IMR-90 (cell line): ENCODE measurements at regions not wholly inside any gene's neighbourhood (a gene's known extent, or its start where the extent isn't known, plus 50 kb on each side); places are given as distances from the start of the nearest gene placed in this dataset.

ENCODE experiments used
- ATAC-seq: fragments of 200-7000 bp; cut with Tn5 transposase; 2 replicates; pipeline ENCODE4 v1.9.1; 2020; ENCODE audit warnings: low read depth, mild to moderate bottlenecking, moderate library complexity
- BruUV-seq: library from RNA; stranded (reverse); fragments of 400-500 nt; replicated peaks from 2 replicates; lab custom pipeline; 2021; lab: Mats Ljungman, UMichigan
- CTCF ChIA-PET: fragments of 300-600 bp; formaldehyde crosslinking; extraction: SDS; loops from one replicate; lab custom pipeline; 2021; ENCODE audit warnings: antibody characterized with exemption; lab: Yijun Ruan, JAX
- POLR2A ChIA-PET: fragments of 300-600 bp; sonication (Branson Sonifier 250); formaldehyde crosslinking; loops from one replicate; lab custom pipeline; 2022; ENCODE audit warnings: antibody characterized with exemption; ENCODE audit not compliant: unreplicated experiment; lab: Charles Lee
- DNase-seq: peaks from one replicate; pipeline ENCODE4 v3.0.0; 2013
- H2AFZ ChIP-seq: replicated peaks from 2 replicates; pipeline ENCODE3; 2013; ENCODE audit warnings: low read length, mild to moderate bottlenecking; ENCODE audit not compliant: poor library complexity
- H2AK5ac ChIP-seq: 2 replicates; pipeline ENCODE4 v1.6.1; 2013; ENCODE audit warnings: low read depth, low read length, inconsistent platforms
- H2AK9ac ChIP-seq: replicated peaks from 2 replicates; pipeline ENCODE3; 2013; ENCODE audit warnings: mild to moderate bottlenecking, low read depth, low read length, moderate library complexity; ENCODE audit not compliant: poor library complexity
- H2BK120ac ChIP-seq: 2 replicates; pipeline ENCODE4 v1.6.1; 2013; ENCODE audit warnings: low read depth, low read length, inconsistent platforms
- H2BK15ac ChIP-seq: 3 replicates; pipeline ENCODE4 v1.6.1; 2013; ENCODE audit warnings: low read depth, low read length, inconsistent platforms
- H2BK20ac ChIP-seq: 2 replicates; pipeline ENCODE4 v1.6.1; 2013; ENCODE audit warnings: low read depth, mild to moderate bottlenecking, inconsistent platforms, low read length, moderate library complexity
- H2BK5ac ChIP-seq: 2 replicates; pipeline ENCODE4 v1.6.1; 2013; ENCODE audit warnings: mild to moderate bottlenecking, low read depth, low read length, inconsistent platforms; ENCODE audit not compliant: poor library complexity, severe bottlenecking
- H3K14ac ChIP-seq: replicated peaks from 2 replicates; pipeline ENCODE4 v1.6.1; 2013; ENCODE audit warnings: low read depth, low read length, inconsistent platforms
- H3K18ac ChIP-seq: 2 replicates; pipeline ENCODE4 v1.6.1; 2013; ENCODE audit warnings: low read depth, low read length, control low read depth
- H3K23ac ChIP-seq: 2 replicates; pipeline ENCODE4 v1.6.1; 2013; ENCODE audit warnings: low read depth, low read length, inconsistent platforms
- H3K27ac ChIP-seq: 2 replicates; pipeline ENCODE4 v1.5.1; 2013; ENCODE audit warnings: mild to moderate bottlenecking, control low read depth, low read length; ENCODE audit not compliant: insufficient read depth
- H3K27me3 ChIP-seq: 2 replicates; pipeline ENCODE4 v1.6.1; 2013; ENCODE audit warnings: low read length; ENCODE audit not compliant: control insufficient read depth, insufficient read depth
- H3K36me3 ChIP-seq: 2 replicates; pipeline ENCODE4 v1.6.1; 2013; ENCODE audit warnings: low read length, mixed read lengths; ENCODE audit not compliant: control insufficient read depth, insufficient read depth
- H3K4ac ChIP-seq: 2 replicates; pipeline ENCODE4 v1.6.1; 2013; ENCODE audit warnings: low read depth, low read length, inconsistent platforms
- H3K4me1 ChIP-seq: 2 replicates; pipeline ENCODE4 v1.6.1; 2013; ENCODE audit warnings: low read length, mixed read lengths; ENCODE audit not compliant: control insufficient read depth, insufficient read depth
- H3K4me2 ChIP-seq: 2 replicates; pipeline ENCODE4 v1.6.1; 2013; ENCODE audit warnings: low read depth, mild to moderate bottlenecking, control low read depth, low read length, moderate library complexity
- H3K4me3 ChIP-seq: 2 replicates; pipeline ENCODE4 v1.5.1; 2013; ENCODE audit warnings: low read depth, mild to moderate bottlenecking, control low read depth, low read length, moderate library complexity; ENCODE audit not compliant: insufficient read depth
- H3K56ac ChIP-seq: 2 replicates; pipeline ENCODE4 v1.6.1; 2013; ENCODE audit warnings: low read length, inconsistent platforms; ENCODE audit not compliant: insufficient read depth; ENCODE audit errors: extremely low read depth
- H3K79me1 ChIP-seq, 2 experiments: 2 replicates each; pipeline ENCODE4 v1.6.1; 2013; ENCODE audit warnings: low read length in 2 of 2, inconsistent platforms in 1 of 2, low read depth in 1 of 2
- H3K9ac ChIP-seq: 2 replicates; pipeline ENCODE4 v1.6.1; 2013; ENCODE audit warnings: low read depth, low read length, control low read depth
- H3K9me1 ChIP-seq: 2 replicates; pipeline ENCODE4 v1.6.1; 2013; ENCODE audit warnings: low read length, inconsistent platforms; ENCODE audit not compliant: insufficient read depth
- H3K9me3 ChIP-seq: 2 replicates; pipeline ENCODE4 v1.6.1; 2013; ENCODE audit warnings: low read length; ENCODE audit not compliant: control insufficient read depth, insufficient read depth
- H4K20me1 ChIP-seq: 2 replicates; pipeline ENCODE4 v1.6.1; 2013; ENCODE audit warnings: low read length, inconsistent platforms; ENCODE audit not compliant: insufficient read depth
- H4K5ac ChIP-seq: 2 replicates; pipeline ENCODE4 v1.6.1; 2013; ENCODE audit warnings: mild to moderate bottlenecking, low read depth, low read length, control low read depth
- H4K8ac ChIP-seq, 2 experiments: 2 replicates each; pipeline ENCODE4 v1.6.1; 2013; ENCODE audit warnings: low read depth in 2 of 2, low read length in 2 of 2, control low read depth in 1 of 2, inconsistent platforms in 1 of 2
- H4K91ac ChIP-seq: 2 replicates; pipeline ENCODE4 v1.6.1; 2013; ENCODE audit warnings: low read depth, low read length, inconsistent platforms; ENCODE audit not compliant: insufficient read depth
- BHLHE40 ChIP-seq: fragments of 150-350 bp; IDR thresholded peaks from 2 replicates; pipeline ENCODE4 v1.6.1; 2016; ENCODE audit warnings: mild to moderate bottlenecking, low read depth, low read length
- CEBPB ChIP-seq: IDR thresholded peaks from 2 replicates; pipeline ENCODE4 v1.6.1; 2012; ENCODE audit warnings: low read depth, low read length, improper control_type of control experiment
- MAZ ChIP-seq: IDR thresholded peaks from 2 replicates; pipeline ENCODE4 v1.6.1; 2012; ENCODE audit warnings: low read depth, mild to moderate bottlenecking, low read length, improper control_type of control experiment, moderate library complexity, borderline replicate concordance
- NFE2L2 ChIP-seq: fragments of 150-350 bp; IDR thresholded peaks from 2 replicates; pipeline ENCODE4 v1.6.1; 2016; ENCODE audit warnings: low read depth, mild to moderate bottlenecking, low read length
- RAD21 ChIP-seq: IDR thresholded peaks from 2 replicates; pipeline ENCODE4 v1.6.1; 2012; ENCODE audit warnings: low read length, improper control_type of control experiment
- RCOR1 ChIP-seq: IDR thresholded peaks from 2 replicates; pipeline ENCODE4 v1.6.1; 2012; ENCODE audit warnings: mild to moderate bottlenecking, low read length, improper control_type of control experiment; ENCODE audit not compliant: insufficient replicate concordance
- SMC3 ChIP-seq: fragments of 150-350 bp; IDR thresholded peaks from 2 replicates; pipeline ENCODE4 v1.6.1; 2016; ENCODE audit warnings: low read depth, mild to moderate bottlenecking, antibody characterized with exemption, low read length, moderate library complexity
- dilution Hi-C: fragments of 300-500 bp; cut with HindIII; formaldehyde crosslinking; loops from one replicate; pipeline ENCODE4 v1.14.3; 2018; ENCODE audit warnings: low sequenced_read_pairs; ENCODE audit not compliant: unreplicated experiment
- in situ Hi-C: fragments of 300-500 bp; cut with MboI; formaldehyde crosslinking; loops from 3 replicates; pipeline ENCODE4 v1.14.3; 2019; ENCODE audit warnings: low sequenced_read_pairs, inconsistent platforms, mixed read lengths
- intact Hi-C: fragments of 100-400 bp; cut with micrococcal nuclease; formaldehyde crosslinking; loops from 2 replicates; pipeline ENCODE4 v1.10.0; 2022
- TF ChIP-seq, protein P1 (sequence below): fragments of 150-350 bp; IDR thresholded peaks from 2 replicates; pipeline ENCODE4 v1.6.1; 2017; ENCODE audit warnings: mild to moderate bottlenecking, antibody characterized with exemption, low read length, low read depth

DNA sequence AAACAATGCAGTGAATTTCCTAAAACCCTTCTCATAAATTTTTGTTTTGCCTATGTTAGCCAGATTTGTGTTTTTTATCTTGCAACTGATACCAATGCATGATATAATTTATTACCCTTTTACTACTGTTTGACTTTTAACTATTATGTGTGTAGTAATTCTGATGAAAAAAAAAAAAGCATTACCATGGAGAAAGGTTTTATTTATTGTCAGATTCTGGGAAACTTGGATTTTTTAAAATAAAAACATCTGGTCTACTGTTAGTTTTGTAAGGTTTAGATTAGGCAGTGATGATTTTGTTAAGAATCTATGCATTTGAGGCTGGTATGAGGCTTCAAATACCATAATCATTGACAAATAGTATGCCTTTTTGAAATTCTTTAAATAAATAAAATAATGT is 470.4 kb upstream of the ROBO1 start:
- dilution Hi-C loops = no loop called here
- H2AK5ac ChIP-seq = no peak overlapping the region
- no peak overlapping the region for H3K56ac ChIP-seq
- H2BK120ac ChIP-seq = no peak overlapping the region
- no peak overlapping the region for H3K14ac ChIP-seq
- no peak for ATAC-seq
- H3K4me1 ChIP-seq = no peaks in the 10 kb centered on the region
- no peak overlapping the region for H2AK9ac ChIP-seq
- no TSS peak for BruUV-seq
- no peak for TF ChIP-seq BHLHE40
- TF ChIP-seq SMC3 = no peak
- TF ChIP-seq RAD21 = no peak
- TF ChIP-seq, protein P1, sequence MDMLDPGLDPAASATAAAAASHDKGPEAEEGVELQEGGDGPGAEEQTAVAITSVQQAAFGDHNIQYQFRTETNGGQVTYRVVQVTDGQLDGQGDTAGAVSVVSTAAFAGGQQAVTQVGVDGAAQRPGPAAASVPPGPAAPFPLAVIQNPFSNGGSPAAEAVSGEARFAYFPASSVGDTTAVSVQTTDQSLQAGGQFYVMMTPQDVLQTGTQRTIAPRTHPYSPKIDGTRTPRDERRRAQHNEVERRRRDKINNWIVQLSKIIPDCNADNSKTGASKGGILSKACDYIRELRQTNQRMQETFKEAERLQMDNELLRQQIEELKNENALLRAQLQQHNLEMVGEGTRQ = no peak
- no peak for TF ChIP-seq MAZ
- TF ChIP-seq RCOR1 = no peak
- TF ChIP-seq NFE2L2 = no peak
- no peak for TF ChIP-seq CEBPB
- H3K27me3 ChIP-seq = no peaks in the 10 kb centered on the region
- H4K20me1 ChIP-seq = no peaks in the 10 kb centered on the region
- no peak overlapping the region for H2BK15ac ChIP-seq
- no peaks in the 10 kb centered on the region for H3K9me1 ChIP-seq
- H3K23ac ChIP-seq = no peak overlapping the region
- H3K36me3 ChIP-seq = no peaks in the 10 kb centered on the region
- no peak overlapping the region for H3K9ac ChIP-seq
- DNase-seq = no peak
- ChIA-PET POLR2A (no interaction called here), CTCF (no interaction called here)
- H4K5ac ChIP-seq = no peak overlapping the region
- no peak overlapping the region for H2AFZ ChIP-seq
- H2BK5ac ChIP-seq = no peak overlapping the region
- in situ Hi-C loops = no loop called here
- intact Hi-C loops = no loop called here
- no peak overlapping the region for H3K18ac ChIP-seq
- no peak overlapping the region for H4K8ac ChIP-seq
- H4K91ac ChIP-seq = no peak overlapping the region
- H3K4me2 ChIP-seq = no peak overlapping the region
- no peak overlapping the region for H3K4me3 ChIP-seq
- no peaks in the 10 kb centered on the region for H3K9me3 ChIP-seq
- no peaks in the 10 kb centered on the region for H3K79me1 ChIP-seq
- H2BK20ac ChIP-seq = no peak overlapping the region
- no peak overlapping the region for H3K27ac ChIP-seq
- no peak overlapping the region for H3K4ac ChIP-seq
